HCT116 (cell line): ENCODE measurements at regions not wholly inside any gene's neighbourhood (a gene's known extent, or its start where the extent isn't known, plus 50 kb on each side); places are given as distances from the start of the nearest gene placed in this dataset.

Experiments used
- ATAC-seq: fragments of 200-7000 bp; cut with Tn5 transposase; 2 replicates; pipeline ENCODE4 v1.9.1; 2020; ENCODE audit warnings: mild to moderate bottlenecking, moderate library complexity
- BruUV-seq: library from RNA; stranded (reverse); fragments of 400-500 nt; replicated peaks from 2 replicates; lab custom pipeline; 2021; lab: Mats Ljungman, UMichigan
- CTCF ChIA-PET: fragments of 300-600 bp; sonication (Branson Sonifier 250); formaldehyde crosslinking; loops from one replicate; lab custom pipeline; 2021; ENCODE audit warnings: antibody characterized with exemption; lab: Charles Lee
- POLR2A ChIA-PET: fragments of 300-600, 350-600 bp; sonication (Branson Sonifier 250); formaldehyde crosslinking; loops from one replicate; lab custom pipeline; 2021; ENCODE audit warnings: antibody characterized with exemption; lab: Charles Lee
- RAD21 ChIA-PET, 2 experiments: fragments of 300-600 bp; sonication (Branson Sonifier 250); formaldehyde crosslinking; loops; one replicate each; lab custom pipeline; 2023; ENCODE audit warnings: low total read pairs in 2 of 2; ENCODE audit not compliant: uncharacterized antibody in 2 of 2, unreplicated experiment in 2 of 2, low non-redundant PET in 1 of 2; lab: Charles Lee
- DNase-seq: peaks from one replicate; pipeline ENCODE4 v3.0.0-alpha.2; 2010; ENCODE audit warnings: low read depth, low spot score
- H2AFZ ChIP-seq: fragments of 200-600 bp; shearing (Covaris generic), sonication (generic); 2 replicates; pipeline ENCODE4 v1.6.1; 2017; ENCODE audit warnings: low read depth, mixed run types, mixed read lengths, antibody characterized with exemption, low read length; ENCODE audit not compliant: poor library complexity, severe bottlenecking
- H3K27ac ChIP-seq: 2 replicates; pipeline ENCODE4 v1.5.1; 2012; ENCODE audit warnings: low read depth, low read length
- H3K27me3 ChIP-seq: fragments of 200-600 bp; sonication (generic); 2 replicates; pipeline ENCODE4 v1.6.1; 2016; ENCODE audit warnings: mixed run types, low read length, mixed read lengths; ENCODE audit not compliant: insufficient read depth
- H3K36me3 ChIP-seq, 2 experiments: fragments of 200-500 bp in 1 of 2; fragments of 200-600 bp in 1 of 2; sonication (Bioruptor generic) in 1 of 2; sonication (generic) in 1 of 2; 2 replicates each; pipeline versions ENCODE4 v1.5.1 to v1.6.1; 2014 to 2016; ENCODE audit warnings: low read length in 2 of 2, inconsistent platforms in 1 of 2, mixed read lengths in 1 of 2, mixed run types in 1 of 2; ENCODE audit not compliant: insufficient read depth in 2 of 2, control insufficient read depth in 1 of 2
- H3K4me1 ChIP-seq, 2 experiments: fragments of 200-600 bp in 1 of 2; sonication (generic) in 1 of 2; 2 replicates each; pipeline versions ENCODE4 v1.5.1 to v1.6.1; 2012 to 2017; ENCODE audit warnings: low read length in 2 of 2, inconsistent platforms in 1 of 2, mild to moderate bottlenecking in 1 of 2, mixed read lengths in 1 of 2, mixed run types in 1 of 2, moderate library complexity in 1 of 2; ENCODE audit not compliant: insufficient read depth in 2 of 2, control insufficient read depth in 1 of 2
- H3K4me2 ChIP-seq: fragments of 200-600 bp; sonication (generic); 2 replicates; pipeline ENCODE4 v1.6.1; 2017; ENCODE audit warnings: mixed run types, low read length, mixed read lengths
- H3K4me3 ChIP-seq, 2 experiments: fragments of 200-600 bp in 1 of 2; sonication (generic) in 1 of 2; replicated peaks in 1 of 2; 2 replicates each; pipeline ENCODE4 v1.5.1; 2011 to 2016; ENCODE audit warnings: low read length in 2 of 2, control low read depth in 1 of 2, low read depth in 1 of 2, mild to moderate bottlenecking in 1 of 2, mixed read lengths in 1 of 2, mixed run types in 1 of 2
- H3K79me2 ChIP-seq: fragments of 200-600 bp; sonication (generic); 2 replicates; pipeline ENCODE4 v1.6.1; 2017; ENCODE audit warnings: mild to moderate bottlenecking, mixed run types, low read length, moderate library complexity, mixed read lengths; ENCODE audit not compliant: insufficient read depth
- H3K9ac ChIP-seq: fragments of 200-600 bp; sonication (generic); 2 replicates; pipeline ENCODE4 v1.6.1; 2016; ENCODE audit warnings: low read length, mixed read lengths
- H3K9me2 ChIP-seq: fragments of 200-600 bp; sonication (generic), shearing (Covaris generic); 2 replicates; pipeline ENCODE4 v1.6.1; 2017; ENCODE audit warnings: mixed run types, mild to moderate bottlenecking, moderate library complexity; ENCODE audit not compliant: insufficient read depth
- H3K9me3 ChIP-seq, 2 experiments: fragments of 200-500 bp in 1 of 2; fragments of 200-600 bp in 1 of 2; sonication (Bioruptor generic) in 1 of 2; sonication (generic) in 1 of 2; 2 replicates each; pipeline ENCODE4 v1.6.1; 2014 to 2017; ENCODE audit warnings: low read length in 2 of 2, mixed read lengths in 2 of 2, inconsistent platforms in 1 of 2, low read depth in 1 of 2, mild to moderate bottlenecking in 1 of 2, mixed run types in 1 of 2, moderate library complexity in 1 of 2; ENCODE audit not compliant: control insufficient read depth in 1 of 2, insufficient read depth in 1 of 2
- H4K20me1 ChIP-seq: fragments of 200-600 bp; sonication (generic), shearing (Covaris generic); 2 replicates; pipeline ENCODE4 v1.6.1; 2017; ENCODE audit warnings: mixed run types, mild to moderate bottlenecking, moderate library complexity; ENCODE audit not compliant: insufficient read depth
- CBX3 ChIP-seq: IDR thresholded peaks from 2 replicates; pipeline ENCODE4 v1.6.1; 2012; ENCODE audit warnings: low read depth
- CEBPB ChIP-seq: IDR thresholded peaks from 2 replicates; pipeline ENCODE4 v1.6.1; 2012; ENCODE audit warnings: low read depth
- EGR1 ChIP-seq: IDR thresholded peaks from 2 replicates; pipeline ENCODE4 v1.6.1; 2012; ENCODE audit warnings: low read depth
- ELF1 ChIP-seq: IDR thresholded peaks from 2 replicates; pipeline ENCODE4 v1.6.1; 2012; ENCODE audit warnings: low read depth, borderline replicate concordance
- EZH2 ChIP-seq: fragments of 200-600 bp; sonication (generic); IDR thresholded peaks from 2 replicates; pipeline ENCODE4 v1.6.1; 2017; ENCODE audit warnings: antibody characterized with exemption, mixed run types
- EZH2phosphoT487 ChIP-seq: fragments of 200-600 bp; IDR thresholded peaks from 2 replicates; pipeline ENCODE4 v1.6.1; 2018; ENCODE audit warnings: antibody characterized with exemption, borderline replicate concordance
- FOSL1 ChIP-seq: IDR thresholded peaks from 2 replicates; pipeline ENCODE4 v1.6.1; 2012; ENCODE audit warnings: low read depth
- JUND ChIP-seq: IDR thresholded peaks from 2 replicates; pipeline ENCODE4 v1.6.1; 2012
- SIN3A ChIP-seq: IDR thresholded peaks from 2 replicates; pipeline ENCODE4 v1.6.1; 2012; ENCODE audit warnings: low read depth
- SP1 ChIP-seq: IDR thresholded peaks from 2 replicates; pipeline ENCODE4 v1.6.1; 2012; ENCODE audit warnings: low read depth
- TCF7L2 ChIP-seq: IDR thresholded peaks from 2 replicates; pipeline ENCODE4 v1.7.0; 2011; ENCODE audit warnings: borderline replicate concordance, inconsistent platforms; ENCODE audit not compliant: insufficient read depth, insufficient read length; ENCODE audit errors: extremely low read depth
- YY1 ChIP-seq: IDR thresholded peaks from 2 replicates; pipeline ENCODE4 v1.6.1; 2011; ENCODE audit warnings: low read length, low read depth, moderate library complexity, mild to moderate bottlenecking; ENCODE audit not compliant: insufficient replicate concordance; ENCODE audit errors: extremely low read depth
- ZNF274 ChIP-seq: fragments of 200-500 bp; sonication (Bioruptor generic); IDR thresholded peaks from 2 replicates; pipeline ENCODE4 v1.6.1; 2014; ENCODE audit warnings: mild to moderate bottlenecking, low read depth, low read length, inconsistent platforms
- intact Hi-C: fragments of 100-400 bp; cut with micrococcal nuclease; formaldehyde crosslinking; loops from 2 replicates; pipeline ENCODE4 v1.10.0; 2022
- TF ChIP-seq, protein P1 (sequence below): IDR thresholded peaks from 2 replicates; pipeline ENCODE4 v1.6.1; 2012
- TF ChIP-seq, protein P2 (sequence below): IDR thresholded peaks from 2 replicates; pipeline ENCODE4 v1.6.1; 2011; ENCODE audit warnings: mild to moderate bottlenecking, low read length, moderate library complexity; ENCODE audit not compliant: insufficient replicate concordance; ENCODE audit errors: extremely low read depth

DNA sequence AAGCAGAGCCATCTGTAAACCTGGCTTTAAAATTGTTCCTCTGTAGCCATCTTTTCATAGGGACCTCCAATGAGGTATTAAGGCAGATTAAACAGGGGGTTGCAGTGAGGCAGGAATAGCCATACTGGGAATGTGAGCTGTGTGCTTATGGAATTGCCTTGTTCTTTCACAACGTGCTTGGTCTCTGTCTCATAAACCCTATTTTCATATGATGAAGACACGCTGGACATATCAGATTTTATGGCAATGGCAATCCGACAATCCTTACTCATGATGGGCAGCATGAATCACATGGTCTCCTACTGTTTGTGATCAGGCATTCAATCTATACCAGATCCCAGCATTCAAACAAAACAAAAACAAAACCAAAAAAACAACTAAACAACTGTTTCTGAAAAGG lies 418.9 kb upstream of the NRP1 start:
- POLR2A ChIA-PET, result no interaction called here
- ATAC-seq (no peak), DNase-seq (no peak)
- RAD21 ChIA-PET, result no interaction called here
- H3K36me3 ChIP-seq, result no peaks in the 10 kb centered on the region
- H3K9ac ChIP-seq, result no peak overlapping the region
- H3K4me3 ChIP-seq, result no peak overlapping the region
- no peaks in the 10 kb centered on the region for H3K79me2 ChIP-seq
- no peaks in the 10 kb centered on the region for H3K9me3 ChIP-seq
- no peaks in the 10 kb centered on the region for H3K27me3 ChIP-seq
- H2AFZ ChIP-seq, result no peak overlapping the region
- no peak overlapping the region for H3K27ac ChIP-seq
- CTCF ChIA-PET, result no interaction called here
- H4K20me1 ChIP-seq, result no peaks in the 10 kb centered on the region
- intact Hi-C loops, result no loop called here
- no TSS peak for BruUV-seq
- no peaks in the 10 kb centered on the region for H3K9me2 ChIP-seq
- H3K4me1 ChIP-seq, result no peaks in the 10 kb centered on the region
- TF ChIP-seq YY1 (no peak), CEBPB (no peak), EGR1 (no peak), ZNF274 (no peak), TCF7L2 (no peak), ELF1 (no peak), CBX3 (no peak), EZH2phosphoT487 (no peak), JUND (no peak), FOSL1 (no peak), SIN3A (no peak), SP1 (no peak), EZH2 (no peak)
- TF ChIP-seq, protein P1, sequence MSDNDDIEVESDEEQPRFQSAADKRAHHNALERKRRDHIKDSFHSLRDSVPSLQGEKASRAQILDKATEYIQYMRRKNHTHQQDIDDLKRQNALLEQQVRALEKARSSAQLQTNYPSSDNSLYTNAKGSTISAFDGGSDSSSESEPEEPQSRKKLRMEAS, result no peak
- TF ChIP-seq, protein P2, sequence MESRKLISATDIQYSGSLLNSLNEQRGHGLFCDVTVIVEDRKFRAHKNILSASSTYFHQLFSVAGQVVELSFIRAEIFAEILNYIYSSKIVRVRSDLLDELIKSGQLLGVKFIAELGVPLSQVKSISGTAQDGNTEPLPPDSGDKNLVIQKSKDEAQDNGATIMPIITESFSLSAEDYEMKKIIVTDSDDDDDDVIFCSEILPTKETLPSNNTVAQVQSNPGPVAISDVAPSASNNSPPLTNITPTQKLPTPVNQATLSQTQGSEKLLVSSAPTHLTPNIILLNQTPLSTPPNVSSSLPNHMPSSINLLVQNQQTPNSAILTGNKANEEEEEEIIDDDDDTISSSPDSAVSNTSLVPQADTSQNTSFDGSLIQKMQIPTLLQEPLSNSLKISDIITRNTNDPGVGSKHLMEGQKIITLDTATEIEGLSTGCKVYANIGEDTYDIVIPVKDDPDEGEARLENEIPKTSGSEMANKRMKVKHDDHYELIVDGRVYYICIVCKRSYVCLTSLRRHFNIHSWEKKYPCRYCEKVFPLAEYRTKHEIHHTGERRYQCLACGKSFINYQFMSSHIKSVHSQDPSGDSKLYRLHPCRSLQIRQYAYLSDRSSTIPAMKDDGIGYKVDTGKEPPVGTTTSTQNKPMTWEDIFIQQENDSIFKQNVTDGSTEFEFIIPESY, result no peak
- TF ChIP-seq, all 23 proteins: peak for 0
- H3K4me2 ChIP-seq, result no peak overlapping the region
